NT2/D1 (cell line): ENCODE measurements at regions not wholly inside any gene's neighbourhood (a gene's known extent, or its start where the extent isn't known, plus 50 kb on each side); places are given as distances from the start of the nearest gene placed in this dataset.

Source experiments
- SUZ12 ChIP-seq: IDR thresholded peaks from 2 replicates; pipeline ENCODE4 v1.6.1; 2011; ENCODE audit not compliant: insufficient read length, insufficient read depth; ENCODE audit errors: extremely low read depth
- ZNF274 ChIP-seq: IDR thresholded peaks from 2 replicates; pipeline ENCODE4 v1.6.1; 2011; ENCODE audit warnings: mild to moderate bottlenecking, low read depth, low read length

GRCh38 chr6:40912158-40912946 is 126.7 kb downstream of the UNC5CL start:
- TF ChIP-seq ZNF274 (no peak), SUZ12 (no peak)
